ENCODE measurements at regions not wholly inside any gene's neighbourhood (a gene's known extent, or its start where the extent isn't known, plus 50 kb on each side); places are given as distances from the start of the nearest gene placed in this dataset.

- TF ChIP-seq SREBF2 (IDR thresholded peaks at IDR 0.05) (no peak), POLR2A (IDR thresholded peaks at IDR 0.05; ENCODE audit: low read length) (no peak), CTCF (IDR thresholded peaks at IDR 0.05) (no peak), HMGXB4 (CRISPR knock-in tag; IDR thresholded peaks at IDR 0.05; ENCODE audit: borderline replicate concordance) (no peak), REST (IDR thresholded peaks at IDR 0.05) (no peak), EP300 (IDR thresholded peaks at IDR 0.05) (no peak), PHF8 (IDR thresholded peaks at IDR 0.05; ENCODE audit: borderline replicate concordance, low read depth) (no peak), BCL3 (IDR thresholded peaks at IDR 0.05) (no peak), ZC3H11A (IDR thresholded peaks at IDR 0.05) (no peak), POLR2AphosphoS2 (conservative IDR thresholded peaks at IDR 0.05; ENCODE audit: low read length) (no peak), CEBPB (IDR thresholded peaks at IDR 0.05) (no peak)
Observed at GRCh38 chr15:29455530-29455929, 185.9 kb upstream of the NSMCE3 start.
